Cardiac muscle cell (in vitro differentiated cells and primary cell): ENCODE measurements at regions not wholly inside any gene's neighbourhood (a gene's known extent, or its start where the extent isn't known, plus 50 kb on each side); places are given as distances from the start of the nearest gene placed in this dataset.

Experiments
- DNase-seq, 2 donors: peaks; one replicate each; pipeline versions ENCODE4 v3.0.0 to v3.0.0-alpha.2; 2010 to 2017; ENCODE audit warnings: low read depth in 1 of 2, low spot score in 1 of 2
- H3K27ac ChIP-seq: fragments of 200-600 bp; sonication (generic); 2 replicates; pipeline ENCODE4 v1.5.1; 2016
- H3K27me3 ChIP-seq: fragments of 200-600 bp; sonication (generic); 2 replicates; pipeline ENCODE4 v1.6.0; 2016; ENCODE audit warnings: control low read depth
- H3K36me3 ChIP-seq: fragments of 200-600 bp; sonication (generic); 2 replicates; pipeline ENCODE4 v1.5.1; 2016; ENCODE audit warnings: control low read depth
- H3K4me1 ChIP-seq: fragments of 200-600 bp; sonication (generic); 2 replicates; pipeline ENCODE4 v1.8.1; 2017; ENCODE audit warnings: low read depth, mild to moderate bottlenecking, mixed run types
- H3K4me3 ChIP-seq: fragments of 200-600 bp; sonication (generic); 2 replicates; pipeline ENCODE4 v1.5.1; 2016; ENCODE audit warnings: mild to moderate bottlenecking
- H3K9me3 ChIP-seq: fragments of 200-600 bp; sonication (generic); 2 replicates; pipeline ENCODE4 v1.5.1; 2017; ENCODE audit warnings: low read depth, mild to moderate bottlenecking, control low read depth
- CTCF ChIP-seq: IDR thresholded peaks from 2 replicates; pipeline ENCODE4 v1.5.1; 2012; ENCODE audit warnings: low read depth, mild to moderate bottlenecking, low read length

- Histone ChIP-seq H3K9me3 (no peaks in the 10 kb centered on the region), H3K27me3 (no peaks in the 10 kb centered on the region), H3K36me3 (no peaks in the 10 kb centered on the region), H3K27ac (no peak overlapping the region), H3K4me3 (no peak overlapping the region), H3K4me1 (no peaks in the 10 kb centered on the region)
- DNase-seq: no peak
- no peak for TF ChIP-seq CTCF
These were observed 54.7 kb upstream of the NRIP1 start for GRCh38 chr21:15119486-15119885.

DNA sequence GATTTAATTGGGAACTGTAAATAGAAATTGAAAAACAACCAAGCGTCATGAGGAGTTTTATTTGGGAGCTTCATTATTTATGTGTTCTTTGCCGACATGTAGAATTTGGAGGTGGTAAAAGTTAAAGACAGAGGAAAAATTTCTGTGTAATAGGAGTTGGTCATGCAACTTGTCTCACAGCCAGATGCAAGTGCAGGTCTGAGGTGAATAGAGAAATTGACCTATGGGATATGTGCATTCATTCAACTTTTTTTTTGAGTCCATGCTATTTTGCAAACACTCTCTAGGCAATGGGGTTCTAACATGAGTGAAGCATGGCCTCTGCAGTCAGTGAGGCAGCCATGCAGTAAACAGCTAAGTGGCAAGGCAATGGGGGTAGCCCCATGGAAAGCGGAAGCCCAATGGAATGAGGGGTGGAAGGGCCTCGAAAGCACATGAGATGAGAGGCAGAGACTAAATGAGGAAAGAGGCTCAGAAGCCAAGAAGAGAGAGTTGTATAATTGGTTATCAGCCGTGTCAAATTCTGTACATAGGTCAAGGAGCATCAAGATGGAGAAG, 56.4 kb upstream of the NRIP1 start:
- Histone ChIP-seq H3K27ac (no peak overlapping the region), H3K4me1 (no peaks in the 10 kb centered on the region), H3K9me3 (no peaks in the 10 kb centered on the region)

DNA sequence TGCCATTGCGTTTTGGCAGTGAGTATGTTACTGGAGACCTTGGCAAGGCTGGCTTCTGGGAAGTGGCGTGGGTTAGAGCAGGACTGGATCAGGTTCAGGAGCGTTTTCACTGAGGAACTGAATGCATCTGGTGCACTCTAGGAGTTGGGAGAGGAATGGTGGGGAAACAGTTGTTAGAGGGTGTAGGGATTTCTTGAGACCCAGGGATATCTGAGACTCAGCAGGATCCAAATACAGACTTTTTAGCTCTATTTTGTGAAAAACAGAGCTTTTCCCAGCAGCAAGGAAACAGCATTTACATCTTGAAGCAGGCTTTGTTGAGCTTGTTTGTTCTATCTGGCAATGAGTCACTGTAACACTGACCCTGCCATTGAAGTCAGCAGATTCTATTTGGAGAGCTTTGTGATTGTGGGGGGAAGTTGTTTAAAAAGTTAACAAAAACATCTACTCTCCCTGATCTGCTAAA, 56.9 kb upstream of the NRIP1 start:
- H3K9me3 ChIP-seq: no peaks in the 10 kb centered on the region
- H3K36me3 ChIP-seq: no peaks in the 10 kb centered on the region
- H3K27ac ChIP-seq: no peak overlapping the region
- no peak for TF ChIP-seq CTCF
- no peak overlapping the region for H3K4me3 ChIP-seq
- DNase-seq: peak in 1 of 2 donors; percentile 60
- H3K27me3 ChIP-seq: no peaks in the 10 kb centered on the region
- peaks cover 2% of the 10 kb centered on the region for H3K4me1 ChIP-seq

More for the DNA sequence above, 56.4 kb upstream of the NRIP1 start:
- Histone ChIP-seq H3K36me3 (no peaks in the 10 kb centered on the region), H3K27me3 (no peaks in the 10 kb centered on the region), H3K4me3 (no peak overlapping the region)
- TF ChIP-seq CTCF: no peak
- DNase-seq: no peak

- no peak for TF ChIP-seq CTCF
- Histone ChIP-seq H3K4me1 (peaks cover 4% of the 10 kb centered on the region), H3K27me3 (no peaks in the 10 kb centered on the region), H3K4me3 (no peak overlapping the region), H3K27ac (no peak overlapping the region), H3K9me3 (no peaks in the 10 kb centered on the region), H3K36me3 (no peaks in the 10 kb centered on the region)
- DNase-seq: no peak
These were observed 57.4 kb upstream of the NRIP1 start for GRCh38 chr21:15122241-15122640.

DNA sequence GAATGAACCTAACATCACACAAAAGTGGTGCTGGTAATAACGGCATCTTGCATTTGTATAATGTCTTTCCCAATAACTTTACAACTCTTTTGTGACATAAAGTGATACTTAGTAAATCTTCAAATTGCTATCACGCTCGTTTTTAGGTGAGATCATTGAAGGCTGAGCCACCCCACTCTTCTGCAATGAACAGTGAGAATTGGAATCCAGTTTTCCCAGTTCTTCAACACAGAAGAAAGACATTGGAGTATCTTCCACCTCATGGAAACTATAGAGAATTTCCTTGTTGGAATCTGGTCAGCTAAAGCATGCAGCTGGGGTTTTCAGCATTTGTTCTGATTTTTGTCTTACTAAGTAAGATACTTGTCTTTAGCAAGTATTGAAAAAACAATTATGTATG, 59.9 kb upstream of the NRIP1 start:
- Histone ChIP-seq H3K9me3 (no peaks in the 10 kb centered on the region), H3K27me3 (no peaks in the 10 kb centered on the region), H3K4me3 (no peak overlapping the region), H3K27ac (no peak overlapping the region), H3K36me3 (no peaks in the 10 kb centered on the region), H3K4me1 (peaks cover 4% of the 10 kb centered on the region)
- no peak for TF ChIP-seq CTCF
- no peak for DNase-seq

GRCh38 chr21:15126948-15127347, 62.1 kb upstream of the NRIP1 start:
- peak in 1 of 2 donors; percentile 20 for DNase-seq
- H3K4me3 ChIP-seq: no peak overlapping the region
- no peaks in the 10 kb centered on the region for H3K9me3 ChIP-seq
- H3K27ac ChIP-seq: no peak overlapping the region
- TF ChIP-seq CTCF: no peak
- peaks cover 4% of the 10 kb centered on the region for H3K4me1 ChIP-seq
- no peaks in the 10 kb centered on the region for H3K36me3 ChIP-seq
- H3K27me3 ChIP-seq: no peaks in the 10 kb centered on the region
